Trophoblast cell (in vitro differentiated cells and primary cell): ENCODE measurements at regions not wholly inside any gene's neighbourhood (a gene's known extent, or its start where the extent isn't known, plus 50 kb on each side); places are given as distances from the start of the nearest gene placed in this dataset.
A peak's percentile ranks its signal among the peaks of the same experiment; 100 is the strongest.
"Not testable (repeated sequence)": the region's sequence is repeated elsewhere in the genome, so short reads cannot be mapped to it uniquely, and the experiment has no call there.

Experiments
- DNase-seq, 2 donors: peaks; one replicate each; pipeline ENCODE4 v3.0.0-alpha.2; 2016
- H2AFZ ChIP-seq: 2 replicates; pipeline ENCODE4 v1.6.1; 2013; ENCODE audit warnings: low read length, moderate library complexity, mild to moderate bottlenecking; ENCODE audit not compliant: insufficient read depth, poor library complexity
- H2AK5ac ChIP-seq: 2 replicates; pipeline ENCODE4 v1.6.1; 2013; ENCODE audit warnings: mild to moderate bottlenecking, low read length
- H2BK120ac ChIP-seq: 2 replicates; pipeline ENCODE4 v1.6.1; 2013; ENCODE audit warnings: low read length, mild to moderate bottlenecking, moderate library complexity; ENCODE audit not compliant: insufficient read depth, poor library complexity
- H2BK12ac ChIP-seq: 2 replicates; pipeline ENCODE4 v1.6.1; 2013; ENCODE audit warnings: mild to moderate bottlenecking, low read length, moderate library complexity
- H2BK5ac ChIP-seq: 2 replicates; pipeline ENCODE4 v1.6.1; 2013; ENCODE audit warnings: low read length, low read depth, moderate library complexity, mild to moderate bottlenecking; ENCODE audit not compliant: poor library complexity
- H3K14ac ChIP-seq: 2 replicates; pipeline ENCODE4 v1.6.1; 2013; ENCODE audit warnings: mild to moderate bottlenecking, low read length
- H3K18ac ChIP-seq: 2 replicates; pipeline ENCODE4 v1.6.1; 2013; ENCODE audit warnings: mild to moderate bottlenecking, low read length
- H3K23ac ChIP-seq: 2 replicates; pipeline ENCODE4 v1.6.1; 2013; ENCODE audit warnings: low read length
- H3K27ac ChIP-seq: 2 replicates; pipeline ENCODE4 v1.5.1; 2013; ENCODE audit warnings: low read depth, mild to moderate bottlenecking, inconsistent platforms, low read length, moderate library complexity
- H3K27me3 ChIP-seq: 2 replicates; pipeline ENCODE4 v1.6.1; 2013; ENCODE audit warnings: inconsistent platforms, mild to moderate bottlenecking, low read length, moderate library complexity; ENCODE audit not compliant: insufficient read depth
- H3K36me3 ChIP-seq, 2 experiments: 1 replicate in 1 of 2; 2 replicates in 1 of 2; pipeline ENCODE4 v1.6.1; 2013; ENCODE audit warnings: low read length in 2 of 2, mild to moderate bottlenecking in 2 of 2, moderate library complexity in 1 of 2; ENCODE audit not compliant: insufficient read depth in 2 of 2, control insufficient read depth in 1 of 2
- H3K4ac ChIP-seq: 2 replicates; pipeline ENCODE4 v1.6.1; 2013; ENCODE audit warnings: low read depth, mild to moderate bottlenecking, low read length, moderate library complexity
- H3K4me1 ChIP-seq, 2 experiments: 1 replicate in 1 of 2; 2 replicates in 1 of 2; pipeline ENCODE4 v1.6.1; 2013; ENCODE audit warnings: low read length in 2 of 2, mild to moderate bottlenecking in 2 of 2, moderate library complexity in 1 of 2; ENCODE audit not compliant: insufficient read depth in 2 of 2, control insufficient read depth in 1 of 2
- H3K4me2 ChIP-seq: 2 replicates; pipeline ENCODE4 v1.6.1; 2013; ENCODE audit warnings: inconsistent platforms, mild to moderate bottlenecking, low read length, moderate library complexity
- H3K4me3 ChIP-seq: 2 replicates; pipeline ENCODE4 v1.5.1; 2013; ENCODE audit warnings: mild to moderate bottlenecking, low read depth, low read length, inconsistent platforms
- H3K79me1 ChIP-seq: one replicate; pipeline ENCODE4 v1.6.1; 2013; ENCODE audit warnings: low read length
- H3K79me2 ChIP-seq: 2 replicates; pipeline ENCODE4 v1.6.1; 2013; ENCODE audit warnings: low read length, mild to moderate bottlenecking; ENCODE audit not compliant: control insufficient read depth, insufficient read depth, poor library complexity
- H3K9ac ChIP-seq: 2 replicates; pipeline ENCODE4 v1.6.1; 2013; ENCODE audit warnings: mild to moderate bottlenecking, low read length
- H3K9me3 ChIP-seq: 2 replicates; pipeline ENCODE4 v1.6.1; 2013; ENCODE audit warnings: low read depth, mild to moderate bottlenecking, control low read depth, inconsistent platforms, low read length; ENCODE audit not compliant: insufficient read depth
- H4K12ac ChIP-seq: 2 replicates; pipeline ENCODE4 v1.6.1; 2013; ENCODE audit warnings: low read depth, mild to moderate bottlenecking, low read length, moderate library complexity
- H4K8ac ChIP-seq: 2 replicates; pipeline ENCODE4 v1.6.1; 2013; ENCODE audit warnings: low read depth, mild to moderate bottlenecking, low read length, moderate library complexity
- H4K91ac ChIP-seq: one replicate; pipeline ENCODE4 v1.6.1; 2013; ENCODE audit warnings: low read depth, mild to moderate bottlenecking, low read length, moderate library complexity
- WGBS: extraction: QIAGEN DNeasy Blood & Tissue Kit; methylation state at CpG from one replicate; pipeline ENCODE4 v1.1.7; 2013; ENCODE audit warnings: missing lambda C conversion rate; ENCODE audit not compliant: insufficient read length, insufficient coverage; ENCODE audit errors: extremely low coverage; 5-methylcytosine and 5-hydroxymethylcytosine counted together

- H4K91ac ChIP-seq = no peak overlapping the region
- H3K23ac ChIP-seq = no peak overlapping the region
- H4K12ac ChIP-seq = no peak overlapping the region
- no peak overlapping the region for H3K4me3 ChIP-seq
- H3K79me1 ChIP-seq = no peaks in the 10 kb centered on the region
- H3K18ac ChIP-seq = no peak overlapping the region
- no peak overlapping the region for H2AFZ ChIP-seq
- H2AK5ac ChIP-seq = no peak overlapping the region
- no peak overlapping the region for H2BK5ac ChIP-seq
- no peak overlapping the region for H3K4ac ChIP-seq
- no peaks in the 10 kb centered on the region for H3K36me3 ChIP-seq
- H2BK12ac ChIP-seq = no peak overlapping the region
- H3K79me2 ChIP-seq = no peaks in the 10 kb centered on the region
- no CpG with 5 or more reads among the region's 11 CpGs for WGBS
- no peak overlapping the region for H3K14ac ChIP-seq
- no peaks in the 10 kb centered on the region for H3K9me3 ChIP-seq
- no peak overlapping the region for H2BK120ac ChIP-seq
- no peak overlapping the region for H3K4me2 ChIP-seq
- H4K8ac ChIP-seq = peak overlapping the region; percentile 10
- H3K27me3 ChIP-seq = no peaks in the 10 kb centered on the region
- H3K4me1 ChIP-seq = no peaks in the 10 kb centered on the region
- H3K27ac ChIP-seq = no peak overlapping the region
- no peak for DNase-seq
- no peak overlapping the region for H3K9ac ChIP-seq
These were observed 84.2 kb upstream of the GOLGA6L4 start for GRCh38 chr15:84151205-84151931.

DNA sequence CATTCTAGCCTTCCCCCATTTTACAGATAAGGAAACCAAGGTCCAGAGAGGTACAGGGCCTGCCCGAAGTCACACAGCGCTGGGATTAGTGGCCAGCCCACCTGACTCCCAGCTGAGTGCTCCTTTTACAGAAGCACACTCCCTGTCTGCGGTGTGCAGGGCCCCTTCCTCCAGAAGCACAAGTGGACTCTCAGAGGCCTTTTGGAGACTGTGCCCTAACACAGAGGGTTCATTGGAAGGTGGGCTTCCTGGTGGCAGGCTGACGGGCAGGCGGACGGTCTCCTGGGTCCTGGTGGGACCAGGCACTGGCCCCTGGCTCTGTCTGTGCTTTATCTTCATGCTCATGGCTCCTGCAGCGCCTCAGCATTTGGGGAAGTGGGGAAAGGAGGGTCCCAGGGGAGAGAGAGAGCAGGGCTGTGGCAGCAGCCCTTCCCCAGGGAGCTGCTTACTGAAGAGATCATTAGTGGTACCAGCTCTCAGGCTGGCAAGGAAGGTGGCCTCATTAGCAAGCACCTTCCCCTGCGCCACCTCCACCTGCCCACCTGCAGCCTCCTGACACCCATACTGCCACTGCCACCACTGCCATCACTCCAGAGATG is 83.1 kb upstream of the GOLGA6L4 start:
- not testable (repeated sequence) for H3K18ac ChIP-seq, DNase-seq, H3K14ac ChIP-seq, H4K91ac ChIP-seq, H4K8ac ChIP-seq, H3K4me3 ChIP-seq, H3K4ac ChIP-seq, H4K12ac ChIP-seq, H2BK12ac ChIP-seq, H3K79me1 ChIP-seq, H3K9me3 ChIP-seq, H2BK5ac ChIP-seq, H2AFZ ChIP-seq, H3K79me2 ChIP-seq, H3K4me1 ChIP-seq, H3K36me3 ChIP-seq, H3K4me2 ChIP-seq, H3K27ac ChIP-seq, H3K9ac ChIP-seq, H3K27me3 ChIP-seq, H3K23ac ChIP-seq, H2AK5ac ChIP-seq, H2BK120ac ChIP-seq
- no CpG with 5 or more reads among the region's 8 CpGs for WGBS

DNA sequence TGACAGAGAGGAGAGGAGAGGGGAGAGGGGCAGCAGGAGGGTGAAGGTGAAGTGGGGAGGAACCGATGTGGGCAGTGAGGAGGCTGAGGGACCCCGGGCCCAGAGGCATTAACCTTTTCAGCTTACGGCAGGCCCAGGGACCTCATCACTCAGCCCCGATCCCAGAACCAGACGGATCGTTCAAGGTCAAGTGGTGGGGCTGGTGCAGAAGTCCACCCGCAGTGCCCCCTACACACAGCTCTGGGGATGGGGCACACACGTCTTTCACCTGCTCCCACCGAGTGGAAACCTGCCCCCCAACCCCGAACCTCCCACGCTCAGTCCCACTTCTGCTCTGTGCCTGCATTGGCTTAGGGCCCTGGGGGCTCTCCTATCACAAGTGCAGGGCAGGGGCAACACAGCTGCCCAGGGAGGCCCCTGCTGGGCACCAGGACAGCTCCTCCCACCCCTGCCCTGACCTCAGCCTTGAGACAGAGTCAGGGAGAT is 81.9 kb upstream of the GOLGA6L4 start:
- H3K4me3 ChIP-seq, H3K79me2 ChIP-seq, H4K91ac ChIP-seq, H3K4me2 ChIP-seq, H2BK5ac ChIP-seq, H3K79me1 ChIP-seq, DNase-seq, H3K27ac ChIP-seq, H3K9ac ChIP-seq, H2BK12ac ChIP-seq, H3K4me1 ChIP-seq, H4K12ac ChIP-seq, H3K23ac ChIP-seq, H4K8ac ChIP-seq, H3K27me3 ChIP-seq, H2BK120ac ChIP-seq, H3K4ac ChIP-seq, H3K36me3 ChIP-seq, H3K9me3 ChIP-seq, H3K14ac ChIP-seq, H3K18ac ChIP-seq, H2AK5ac ChIP-seq, H2AFZ ChIP-seq: not testable (repeated sequence)
- no CpG with 5 or more reads among the region's 11 CpGs for WGBS

DNA sequence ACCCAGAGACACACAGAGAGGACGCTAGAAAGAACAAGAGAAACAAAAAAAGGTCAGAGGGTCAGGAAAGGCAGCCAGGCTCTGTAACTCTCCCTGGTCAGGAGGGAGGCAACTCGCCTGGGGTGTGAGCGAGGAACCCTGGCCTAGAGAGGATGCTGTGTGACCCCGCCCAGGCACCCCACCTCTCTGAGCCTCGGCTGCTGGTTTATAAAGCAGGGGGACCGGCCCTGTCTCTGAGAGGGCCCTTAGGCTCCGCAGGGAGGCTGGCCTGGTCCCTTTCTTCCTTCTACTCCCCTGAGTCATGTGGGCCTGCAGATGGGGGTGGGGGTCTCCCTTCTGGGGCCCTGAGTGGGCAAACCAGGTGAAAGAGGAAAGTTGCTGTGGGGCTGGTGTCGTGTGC is 81.3 kb upstream of the GOLGA6L4 start:
- H3K4me1 ChIP-seq, H3K79me2 ChIP-seq, H3K4me2 ChIP-seq, DNase-seq, H3K4me3 ChIP-seq, H3K36me3 ChIP-seq, H2BK12ac ChIP-seq, H3K14ac ChIP-seq, H3K23ac ChIP-seq, H3K79me1 ChIP-seq, H3K9me3 ChIP-seq, H3K27ac ChIP-seq, H3K27me3 ChIP-seq, H2BK120ac ChIP-seq, H3K4ac ChIP-seq, H3K9ac ChIP-seq, H4K91ac ChIP-seq, H4K12ac ChIP-seq, H4K8ac ChIP-seq, H3K18ac ChIP-seq, H2AK5ac ChIP-seq, H2BK5ac ChIP-seq, H2AFZ ChIP-seq: not testable (repeated sequence)
- WGBS = no CpG with 5 or more reads among the region's 8 CpGs
